GM21390 (cell line): ENCODE measurements at regions not wholly inside any gene's neighbourhood (a gene's known extent, or its start where the extent isn't known, plus 50 kb on each side); places are given as distances from the start of the nearest gene placed in this dataset.

Experiments
- ATAC-seq: cut with Tn5 transposase; IDR thresholded peaks from one replicate; pipeline ENCODE4 v1.9.1; 2021; ENCODE audit not compliant: unreplicated experiment

GRCh38 chr11:64499261-64500004 is 56.3 kb upstream of the SLC22A11 start:
- ATAC-seq = no peak

DNA sequence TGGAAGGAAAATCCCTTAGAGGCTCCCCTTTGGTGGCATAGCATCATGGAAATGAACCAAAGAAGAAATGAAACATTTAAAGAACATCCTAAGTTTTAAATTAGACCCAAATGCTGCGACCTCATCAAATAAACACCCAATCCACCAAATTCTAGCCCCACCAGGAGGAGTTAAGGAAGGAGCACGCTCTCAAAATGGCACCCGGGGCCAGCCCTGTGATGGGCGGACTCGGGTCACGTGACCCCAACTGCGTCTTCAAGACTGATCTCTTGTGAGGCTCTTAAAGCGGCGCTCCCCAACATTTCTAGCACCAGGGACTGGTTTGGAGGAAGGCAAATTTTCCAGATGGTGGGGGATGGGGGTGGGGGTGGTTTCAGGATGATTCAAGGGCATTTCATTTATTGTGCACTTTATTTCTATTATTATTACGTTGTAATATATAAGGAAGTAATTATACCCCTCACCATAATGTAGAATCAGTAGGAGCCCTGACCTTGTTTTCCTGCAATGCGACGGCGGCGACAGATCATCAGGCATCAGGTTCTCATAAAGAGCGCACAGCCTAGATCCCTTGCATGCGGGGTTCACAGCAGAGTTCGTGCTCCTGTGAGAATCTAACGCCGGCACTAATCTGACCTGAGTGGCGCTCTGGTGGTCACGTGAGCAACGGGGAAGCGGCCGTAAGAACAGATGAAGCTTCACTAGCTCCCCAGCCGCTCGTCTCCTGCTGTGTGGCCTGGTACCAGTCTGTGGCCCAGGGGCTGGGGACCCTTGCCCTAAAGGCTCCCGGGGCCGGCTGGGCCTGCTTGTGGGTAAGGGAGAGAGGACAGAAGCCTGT is 55.3 kb upstream of the SLC22A11 start:
- ATAC-seq = no peak

DNA sequence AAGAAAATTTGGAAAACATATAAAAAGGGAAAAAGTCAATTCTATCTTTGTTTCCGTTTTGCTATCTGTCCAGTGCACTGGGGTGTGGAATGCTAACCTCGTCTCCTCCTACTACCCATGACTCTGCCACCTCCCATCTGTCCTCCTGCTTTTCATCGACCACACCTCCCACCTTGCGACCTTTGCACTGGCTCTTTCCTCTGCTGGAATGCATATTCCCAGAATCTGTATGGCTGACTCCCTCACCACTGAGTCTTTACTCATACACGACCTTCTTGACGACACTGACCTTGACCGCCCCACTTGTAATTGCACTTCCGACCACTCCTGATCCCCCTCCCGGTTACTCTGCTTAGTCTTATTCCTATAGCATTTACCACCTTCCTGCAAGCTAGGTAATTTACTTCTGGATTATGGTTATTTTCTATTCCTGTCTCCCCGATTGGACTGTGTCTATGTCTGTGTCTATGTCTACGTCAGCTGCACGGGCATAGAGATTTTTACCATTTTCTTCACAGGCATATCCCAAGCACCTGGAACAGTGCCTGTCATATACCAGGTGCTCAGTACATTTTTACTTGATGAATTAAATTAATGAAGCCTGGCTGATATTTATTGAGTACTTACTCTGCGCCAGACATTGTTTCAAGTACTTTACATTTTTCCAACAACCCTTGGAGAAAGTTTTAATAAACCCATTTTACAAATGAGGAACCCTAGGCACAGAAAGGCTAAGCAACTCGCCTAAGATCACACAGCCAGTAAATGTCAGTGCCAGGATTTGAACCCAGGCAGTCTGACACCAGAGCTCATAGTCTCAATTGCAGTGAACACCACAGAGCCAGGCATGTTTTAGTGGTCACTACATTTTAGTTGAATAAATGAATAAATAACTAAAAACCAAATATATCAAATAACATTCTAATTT is 54.0 kb upstream of the SLC22A11 start:
- ATAC-seq = no peak

- ATAC-seq = no peak
Observed at GRCh38 chr11:64502634-64503033, 53.1 kb upstream of the SLC22A11 start.

DNA sequence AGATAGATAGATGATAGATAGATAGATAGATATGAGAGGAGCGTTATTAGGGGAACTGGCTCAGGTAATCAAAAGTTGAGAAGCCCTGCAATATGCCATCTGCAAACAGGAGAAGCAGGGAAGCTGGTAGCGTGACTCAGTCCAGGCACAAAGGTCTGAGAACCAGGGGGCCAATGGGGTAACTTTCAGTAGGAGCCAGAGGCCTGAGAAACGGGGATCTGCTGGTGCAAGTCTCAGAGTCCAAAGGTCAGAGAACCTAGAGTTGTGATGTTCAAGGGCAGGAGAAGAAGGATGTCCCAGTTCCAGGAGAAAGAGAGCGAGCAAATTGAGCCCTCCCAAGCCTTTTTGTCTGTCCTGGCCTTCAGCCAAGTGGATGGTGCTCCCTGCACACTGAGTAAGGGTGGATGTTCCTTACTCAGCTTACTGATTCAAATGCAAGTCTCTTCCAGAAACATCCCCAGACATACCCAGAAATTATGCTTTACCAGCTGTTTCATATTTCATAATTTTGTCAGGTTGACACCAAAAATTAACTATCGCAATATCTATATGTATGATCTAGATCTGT is 52.5 kb upstream of the SLC22A11 start:
- no peak for ATAC-seq

DNA sequence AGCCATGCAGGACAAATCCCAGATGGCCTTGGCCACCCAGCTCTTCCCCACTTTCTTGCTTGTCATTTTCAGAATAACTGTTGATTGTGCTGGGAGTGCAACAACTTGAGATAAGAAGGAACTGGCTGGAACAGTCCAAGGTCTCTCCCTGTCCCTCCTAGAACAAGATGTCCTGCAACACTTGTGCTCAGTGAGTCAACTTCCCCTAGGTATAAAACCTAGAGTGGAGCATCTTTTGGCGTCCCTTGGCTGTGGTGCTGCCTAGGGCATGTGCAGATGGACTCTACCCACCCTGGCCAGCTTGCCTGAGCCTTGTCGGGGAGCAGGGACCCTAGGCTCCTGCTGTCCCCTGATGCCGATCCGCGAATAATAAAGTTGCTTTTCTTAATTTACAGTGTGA is 50.7 kb upstream of the SLC22A11 start:
- no peak for ATAC-seq
